WI38 (cell line): ENCODE measurements at regions not wholly inside any gene's neighbourhood (a gene's known extent, or its start where the extent isn't known, plus 50 kb on each side); places are given as distances from the start of the nearest gene placed in this dataset.

ENCODE experiments used
- H3K4me3 ChIP-seq: 2 replicates; pipeline ENCODE4 v1.5.1; 2011; ENCODE audit warnings: low read depth, mild to moderate bottlenecking, control low read depth, low read length
- CTCF ChIP-seq: IDR thresholded peaks from 2 replicates; pipeline ENCODE4 v1.5.1; 2012; ENCODE audit warnings: low read depth, mild to moderate bottlenecking, control low read depth, low read length

GRCh38 chr3:5295191-5295690 is 107.7 kb downstream of the EDEM1 start:
- TF ChIP-seq CTCF, result no peak
- H3K4me3 ChIP-seq, result no peak overlapping the region

- no peak overlapping the region for H3K4me3 ChIP-seq
- no peak for TF ChIP-seq CTCF
Observed at GRCh38 chr3:5296362-5296761, 108.9 kb downstream of the EDEM1 start.

- no peak overlapping the region for H3K4me3 ChIP-seq
- no peak for TF ChIP-seq CTCF
Observed at GRCh38 chr3:5297895-5298294, 110.4 kb downstream of the EDEM1 start.

GRCh38 chr3:5298453-5298852 is 110.9 kb downstream of the EDEM1 start:
- no peak overlapping the region for H3K4me3 ChIP-seq
- no peak for TF ChIP-seq CTCF

GRCh38 chr3:5299161-5299560 is 111.7 kb downstream of the EDEM1 start:
- H3K4me3 ChIP-seq, result no peak overlapping the region
- TF ChIP-seq CTCF, result no peak

- no peak for TF ChIP-seq CTCF
- no peak overlapping the region for H3K4me3 ChIP-seq
Observed at GRCh38 chr3:5300638-5301037, 113.1 kb downstream of the EDEM1 start.

- no peak overlapping the region for H3K4me3 ChIP-seq
- no peak for TF ChIP-seq CTCF
Observed at GRCh38 chr3:5301651-5302297, 114.3 kb downstream of the EDEM1 start.
